ENCODE measurements at regions not wholly inside any gene's neighbourhood (a gene's known extent, or its start where the extent isn't known, plus 50 kb on each side); places are given as distances from the start of the nearest gene placed in this dataset.
A peak's percentile ranks its signal among the peaks of the same experiment; 100 is the strongest.

DNA sequence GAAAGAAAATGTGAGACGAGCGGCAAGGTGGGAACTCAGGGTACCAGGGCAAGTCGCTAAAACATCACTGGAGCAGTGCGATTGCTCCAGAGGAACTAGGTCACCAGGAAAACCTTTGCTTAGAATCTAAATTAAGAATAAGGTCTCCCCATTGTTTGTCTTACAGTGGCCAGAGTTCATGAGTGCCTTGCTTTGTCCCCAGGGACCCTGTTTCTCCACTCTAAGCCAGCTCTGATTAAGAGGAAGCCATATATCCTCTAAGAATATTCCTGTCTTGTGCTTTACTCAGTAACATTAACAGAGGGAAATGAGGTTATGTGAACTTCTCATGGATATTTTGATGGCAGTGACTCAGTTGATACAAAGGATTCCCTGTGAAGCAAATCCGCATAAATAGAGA lies 305.8 kb downstream of the CD83 start:
- H3K4me3 ChIP-seq (replicated peaks in 1 of 2; ENCODE audit: low read depth in 2 of 2, low read length in 2 of 2): no peak overlapping the region
- peak; percentile 51 to 67 for DNase-seq (ENCODE audit: low read depth in 2 of 2)
- TF ChIP-seq, protein P1, sequence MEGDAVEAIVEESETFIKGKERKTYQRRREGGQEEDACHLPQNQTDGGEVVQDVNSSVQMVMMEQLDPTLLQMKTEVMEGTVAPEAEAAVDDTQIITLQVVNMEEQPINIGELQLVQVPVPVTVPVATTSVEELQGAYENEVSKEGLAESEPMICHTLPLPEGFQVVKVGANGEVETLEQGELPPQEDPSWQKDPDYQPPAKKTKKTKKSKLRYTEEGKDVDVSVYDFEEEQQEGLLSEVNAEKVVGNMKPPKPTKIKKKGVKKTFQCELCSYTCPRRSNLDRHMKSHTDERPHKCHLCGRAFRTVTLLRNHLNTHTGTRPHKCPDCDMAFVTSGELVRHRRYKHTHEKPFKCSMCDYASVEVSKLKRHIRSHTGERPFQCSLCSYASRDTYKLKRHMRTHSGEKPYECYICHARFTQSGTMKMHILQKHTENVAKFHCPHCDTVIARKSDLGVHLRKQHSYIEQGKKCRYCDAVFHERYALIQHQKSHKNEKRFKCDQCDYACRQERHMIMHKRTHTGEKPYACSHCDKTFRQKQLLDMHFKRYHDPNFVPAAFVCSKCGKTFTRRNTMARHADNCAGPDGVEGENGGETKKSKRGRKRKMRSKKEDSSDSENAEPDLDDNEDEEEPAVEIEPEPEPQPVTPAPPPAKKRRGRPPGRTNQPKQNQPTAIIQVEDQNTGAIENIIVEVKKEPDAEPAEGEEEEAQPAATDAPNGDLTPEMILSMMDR (IDR thresholded peaks at IDR 0.05; ENCODE audit: low read depth, low read length): no peak

DNA sequence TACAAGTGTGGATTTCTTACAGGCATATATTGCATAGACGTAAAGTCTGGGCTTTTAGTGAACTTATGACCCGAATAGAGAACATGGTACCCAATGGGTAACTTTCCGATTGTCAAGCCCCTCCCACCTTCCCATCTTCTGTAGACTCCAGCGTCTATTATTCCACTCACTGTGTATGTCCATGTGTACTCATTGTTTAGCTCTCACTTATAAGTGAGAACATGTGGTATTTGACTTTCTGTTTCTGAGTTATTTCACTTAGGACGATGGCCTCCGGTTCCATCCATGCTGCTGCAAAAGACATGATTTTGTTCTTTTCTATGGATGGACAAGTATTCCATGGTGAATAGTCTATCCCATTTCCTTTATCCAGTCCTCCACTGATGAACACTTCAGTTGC lies 306.4 kb downstream of the CD83 start:
- no peak for DNase-seq (ENCODE audit: low read depth in 2 of 2)
- no peak overlapping the region for H3K4me3 ChIP-seq (replicated peaks in 1 of 2; ENCODE audit: low read depth in 2 of 2, low read length in 2 of 2)
- TF ChIP-seq, protein P1 (IDR thresholded peaks at IDR 0.05; ENCODE audit: low read depth, low read length): no peak

DNA sequence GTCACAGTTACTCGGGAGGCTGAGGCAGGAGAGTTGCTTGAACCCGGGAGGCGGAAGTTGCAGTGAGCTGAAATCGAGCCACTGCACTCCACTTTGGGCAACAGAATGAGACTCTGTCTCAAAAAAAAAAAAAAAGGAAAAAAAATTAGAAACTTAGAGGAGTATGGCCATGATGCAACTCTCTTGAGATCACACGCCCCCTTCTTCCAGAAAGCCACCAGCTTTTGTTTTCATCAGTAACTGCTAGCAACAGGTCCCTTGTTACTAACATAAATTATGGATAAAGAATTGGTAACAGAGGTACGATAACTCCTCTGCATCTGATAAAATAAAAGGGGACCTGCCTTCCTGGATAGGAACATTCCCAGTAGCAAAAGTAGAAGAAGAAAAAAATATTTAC lies 308.2 kb downstream of the CD83 start:
- no peak for DNase-seq (ENCODE audit: low read depth in 2 of 2)
- TF ChIP-seq, protein P1 (IDR thresholded peaks at IDR 0.05; ENCODE audit: low read depth, low read length): no peak
- no peak overlapping the region for H3K4me3 ChIP-seq (replicated peaks in 1 of 2; ENCODE audit: low read depth in 2 of 2, low read length in 2 of 2)

DNA sequence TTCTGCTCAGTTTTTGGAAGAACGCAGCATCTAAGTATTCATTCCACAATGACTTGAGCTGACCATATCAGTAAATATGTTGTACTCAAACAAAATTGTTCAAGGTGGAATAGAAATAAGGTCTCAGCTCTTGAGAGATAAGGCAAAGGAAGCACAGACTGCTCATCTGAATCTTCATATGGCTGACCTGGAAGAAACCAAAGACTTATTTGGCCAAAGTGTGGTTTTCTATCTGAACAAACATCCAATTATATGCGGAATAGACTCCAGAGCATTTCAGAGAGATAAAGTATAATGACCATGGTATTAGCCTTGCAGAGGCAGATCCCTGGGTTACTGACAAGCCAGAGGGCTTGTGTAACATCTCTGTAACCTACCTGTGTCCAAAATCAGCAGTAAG lies 308.7 kb downstream of the CD83 start:
- TF ChIP-seq, protein P1 (IDR thresholded peaks at IDR 0.05; ENCODE audit: low read depth, low read length): no peak
- no peak overlapping the region for H3K4me3 ChIP-seq (replicated peaks in 1 of 2; ENCODE audit: low read depth in 2 of 2, low read length in 2 of 2)
- no peak for DNase-seq (ENCODE audit: low read depth in 2 of 2)

DNA sequence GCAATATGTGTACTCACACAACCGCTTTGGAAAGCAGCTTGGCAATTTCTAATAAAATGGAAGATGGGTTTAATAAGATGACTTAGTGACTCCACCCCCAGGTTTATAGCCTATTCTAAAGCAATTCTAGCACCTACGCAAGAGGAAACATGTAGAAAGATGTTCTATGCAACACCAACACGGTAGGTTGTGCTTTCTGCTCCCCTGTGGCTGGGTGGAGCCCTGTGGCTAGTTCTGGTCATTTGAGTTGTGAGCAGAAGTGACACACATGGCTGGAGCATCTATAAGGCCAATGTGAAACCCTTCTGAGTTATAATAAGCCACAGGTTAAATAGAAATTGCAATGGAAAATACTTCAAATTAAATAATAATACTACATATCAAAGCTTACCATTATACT lies 310.7 kb downstream of the CD83 start:
- TF ChIP-seq, protein P1 (IDR thresholded peaks at IDR 0.05; ENCODE audit: low read depth, low read length): no peak
- DNase-seq (ENCODE audit: low read depth in 2 of 2): no peak
- H3K4me3 ChIP-seq (replicated peaks in 1 of 2; ENCODE audit: low read depth in 2 of 2, low read length in 2 of 2): no peak overlapping the region

DNA sequence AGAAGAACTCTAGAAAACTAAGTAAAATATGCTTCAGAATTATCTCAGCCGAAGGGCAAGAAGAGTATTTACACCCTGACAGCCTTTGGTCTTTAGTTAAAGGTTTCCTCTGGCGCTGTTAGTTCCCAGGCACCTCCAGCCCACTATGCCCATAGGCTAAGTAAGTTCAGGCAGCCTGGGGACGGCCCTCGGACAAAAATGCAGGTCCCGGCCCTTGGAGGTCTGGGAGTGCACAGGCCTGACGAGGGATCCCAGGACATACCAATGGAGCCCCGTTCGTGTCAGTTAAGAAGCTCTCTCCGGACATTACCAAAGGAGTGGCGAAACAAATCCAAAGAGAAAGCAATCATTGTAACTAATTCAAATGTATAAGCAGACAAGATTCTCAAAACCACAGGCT lies 311.8 kb downstream of the CD83 start:
- TF ChIP-seq, protein P1 (IDR thresholded peaks at IDR 0.05; ENCODE audit: low read depth, low read length): no peak
- no peak overlapping the region for H3K4me3 ChIP-seq (replicated peaks in 1 of 2; ENCODE audit: low read depth in 2 of 2, low read length in 2 of 2)
- no peak for DNase-seq (ENCODE audit: low read depth in 2 of 2)

DNA sequence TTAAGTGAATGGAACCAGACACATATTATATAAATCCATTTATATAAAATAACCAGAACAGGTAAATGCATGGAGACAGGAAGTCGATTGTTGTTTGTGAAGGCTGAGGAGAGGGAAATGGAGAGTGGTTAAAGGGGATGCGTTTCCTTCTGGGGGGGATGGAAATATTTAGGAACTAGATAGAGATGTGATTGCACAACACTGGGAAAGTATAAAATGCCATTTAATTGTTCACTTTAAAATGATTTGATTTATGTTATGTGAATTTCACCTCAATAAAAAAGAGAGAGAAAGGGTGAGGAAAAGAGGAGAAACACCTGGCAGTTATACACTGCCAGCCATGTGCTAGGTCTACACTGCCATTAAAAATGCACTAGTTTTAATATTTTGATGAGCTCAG lies 312.6 kb downstream of the CD83 start:
- TF ChIP-seq, protein P1 (IDR thresholded peaks at IDR 0.05; ENCODE audit: low read depth, low read length): no peak
- no peak overlapping the region for H3K4me3 ChIP-seq (replicated peaks in 1 of 2; ENCODE audit: low read depth in 2 of 2, low read length in 2 of 2)
- no peak for DNase-seq (ENCODE audit: low read depth in 2 of 2)
